ENCODE measurements at regions not wholly inside any gene's neighbourhood (a gene's known extent, or its start where the extent isn't known, plus 50 kb on each side); places are given as distances from the start of the nearest gene placed in this dataset.

DNA sequence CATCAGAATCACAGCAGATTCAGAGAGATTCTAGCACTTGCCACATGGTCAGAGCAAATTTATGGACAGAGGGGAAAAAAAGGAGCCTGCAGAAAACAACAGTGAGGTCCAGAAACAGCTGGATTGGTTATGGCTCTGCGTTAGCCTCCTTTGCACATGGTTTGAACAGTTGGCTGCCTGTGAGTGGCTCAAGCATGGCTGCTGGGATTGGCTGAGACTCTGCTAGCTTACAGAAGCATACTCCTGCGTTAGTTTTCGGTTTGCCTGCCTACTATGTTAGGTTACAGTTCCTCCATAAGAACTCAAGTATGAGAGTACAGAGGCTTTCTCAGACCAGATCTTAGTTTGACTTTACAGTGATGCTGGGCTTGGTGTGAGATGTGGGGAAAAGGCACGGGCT lies 80.7 kb upstream of the WDR11 start:
- H3K4me1 ChIP-seq (ENCODE audit: insufficient read depth): no peaks in the 10 kb centered on the region
- no peaks in the 10 kb centered on the region for H3K79me2 ChIP-seq
- no peaks in the 10 kb centered on the region for H3K9me2 ChIP-seq (replicated peaks; ENCODE audit: insufficient read depth)
- TF ChIP-seq EZH2 (IDR thresholded peaks at IDR 0.05; ENCODE audit: borderline replicate concordance): no peak
- TF ChIP-seq, protein P1, sequence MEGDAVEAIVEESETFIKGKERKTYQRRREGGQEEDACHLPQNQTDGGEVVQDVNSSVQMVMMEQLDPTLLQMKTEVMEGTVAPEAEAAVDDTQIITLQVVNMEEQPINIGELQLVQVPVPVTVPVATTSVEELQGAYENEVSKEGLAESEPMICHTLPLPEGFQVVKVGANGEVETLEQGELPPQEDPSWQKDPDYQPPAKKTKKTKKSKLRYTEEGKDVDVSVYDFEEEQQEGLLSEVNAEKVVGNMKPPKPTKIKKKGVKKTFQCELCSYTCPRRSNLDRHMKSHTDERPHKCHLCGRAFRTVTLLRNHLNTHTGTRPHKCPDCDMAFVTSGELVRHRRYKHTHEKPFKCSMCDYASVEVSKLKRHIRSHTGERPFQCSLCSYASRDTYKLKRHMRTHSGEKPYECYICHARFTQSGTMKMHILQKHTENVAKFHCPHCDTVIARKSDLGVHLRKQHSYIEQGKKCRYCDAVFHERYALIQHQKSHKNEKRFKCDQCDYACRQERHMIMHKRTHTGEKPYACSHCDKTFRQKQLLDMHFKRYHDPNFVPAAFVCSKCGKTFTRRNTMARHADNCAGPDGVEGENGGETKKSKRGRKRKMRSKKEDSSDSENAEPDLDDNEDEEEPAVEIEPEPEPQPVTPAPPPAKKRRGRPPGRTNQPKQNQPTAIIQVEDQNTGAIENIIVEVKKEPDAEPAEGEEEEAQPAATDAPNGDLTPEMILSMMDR (IDR thresholded peaks at IDR 0.05; ENCODE audit: poor library complexity): no peak
- TF ChIP-seq EZH2phosphoT487 (IDR thresholded peaks at IDR 0.05; ENCODE audit: low read depth, severe bottlenecking, unreplicated experiment): no peak
- H3K9me3 ChIP-seq (ENCODE audit: low read depth): no peaks in the 10 kb centered on the region
- H2AFZ ChIP-seq: no peak overlapping the region
- H3K27ac ChIP-seq: no peak overlapping the region
- H4K20me1 ChIP-seq (ENCODE audit: insufficient read depth, poor library complexity, severe bottlenecking): no peaks in the 10 kb centered on the region
- no peaks in the 10 kb centered on the region for H3K36me3 ChIP-seq (replicated peaks; ENCODE audit: insufficient read depth, low read depth)
- H3K4me3 ChIP-seq: no peak overlapping the region
- DNase-seq (ENCODE audit: low spot score): no peak
- H3K4me2 ChIP-seq: no peak overlapping the region
- peaks cover 9% of the 10 kb centered on the region for H3K27me3 ChIP-seq
- 79% methylated on average over 4 of the region's 4 CpGs for WGBS (ENCODE audit: low lambda C conversion rate, missing lambda C conversion rate)

DNA sequence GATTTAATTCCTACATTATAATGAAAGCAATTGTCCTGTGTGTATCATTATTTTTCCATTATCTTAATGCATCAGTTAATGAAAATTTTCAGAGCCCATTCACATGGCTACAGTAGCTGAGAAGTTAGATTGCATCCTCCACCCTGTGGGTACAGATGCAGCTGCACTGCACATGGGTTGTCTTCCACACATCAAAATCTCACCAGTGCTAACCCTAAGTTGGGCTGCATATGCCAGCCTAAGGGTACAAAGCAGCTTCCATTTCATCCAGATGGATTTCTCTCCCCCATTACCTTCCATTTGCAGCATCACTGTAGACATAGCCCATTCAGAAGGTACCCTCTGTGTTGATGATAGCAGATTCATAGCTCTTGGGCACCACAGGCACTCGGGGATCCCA lies 74.7 kb upstream of the WDR11 start:
- no peaks in the 10 kb centered on the region for H3K36me3 ChIP-seq (replicated peaks; ENCODE audit: insufficient read depth, low read depth)
- H3K27me3 ChIP-seq: peaks cover 9% of the 10 kb centered on the region
- no peaks in the 10 kb centered on the region for H3K79me2 ChIP-seq
- no peaks in the 10 kb centered on the region for H3K9me3 ChIP-seq (ENCODE audit: low read depth)
- H3K27ac ChIP-seq: no peak overlapping the region
- H2AFZ ChIP-seq: no peak overlapping the region
- H3K4me2 ChIP-seq: no peak overlapping the region
- no peak for DNase-seq (ENCODE audit: low spot score)
- H3K9me2 ChIP-seq (replicated peaks; ENCODE audit: insufficient read depth): no peaks in the 10 kb centered on the region
- no peak for TF ChIP-seq EZH2 (IDR thresholded peaks at IDR 0.05; ENCODE audit: borderline replicate concordance)
- H3K4me1 ChIP-seq (ENCODE audit: insufficient read depth): no peaks in the 10 kb centered on the region
- H4K20me1 ChIP-seq (ENCODE audit: insufficient read depth, poor library complexity, severe bottlenecking): no peaks in the 10 kb centered on the region
- no peak overlapping the region for H3K4me3 ChIP-seq
- 82% methylated on average over 1 of the region's 1 CpG for WGBS (ENCODE audit: low lambda C conversion rate, missing lambda C conversion rate)

DNA sequence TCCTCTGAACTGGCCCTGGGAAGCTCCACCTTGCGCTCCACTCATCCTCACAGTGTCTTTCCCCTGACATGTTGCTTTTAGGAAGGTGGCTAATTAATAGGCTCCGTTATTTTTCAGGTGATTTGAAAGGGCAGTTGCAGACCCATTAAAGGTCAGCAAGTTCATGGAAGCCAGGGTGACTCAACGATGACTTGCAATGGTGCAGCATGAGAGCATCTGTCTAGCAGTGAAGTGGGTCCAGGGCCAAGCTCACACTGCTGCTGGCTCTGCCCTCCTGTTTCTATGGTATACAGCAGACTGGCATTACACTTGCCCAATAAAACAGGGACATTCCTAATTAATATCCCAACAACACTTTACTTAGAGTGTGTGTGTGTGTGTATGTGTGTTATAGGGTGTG lies 68.8 kb upstream of the WDR11 start:
- 93% methylated on average over 3 of the region's 3 CpGs for WGBS (ENCODE audit: low lambda C conversion rate, missing lambda C conversion rate)
- Histone ChIP-seq H3K27ac (no peak overlapping the region), H3K27me3 (peaks cover 5% of the 10 kb centered on the region), H2AFZ (no peak overlapping the region), H3K9me2 (replicated peaks; ENCODE audit: insufficient read depth) (no peaks in the 10 kb centered on the region), H3K79me2 (no peaks in the 10 kb centered on the region), H4K20me1 (ENCODE audit: insufficient read depth, poor library complexity, severe bottlenecking) (no peaks in the 10 kb centered on the region), H3K4me1 (ENCODE audit: insufficient read depth) (no peaks in the 10 kb centered on the region), H3K9me3 (ENCODE audit: low read depth) (no peaks in the 10 kb centered on the region), H3K36me3 (replicated peaks; ENCODE audit: insufficient read depth, low read depth) (no peaks in the 10 kb centered on the region), H3K4me2 (no peak overlapping the region), H3K4me3 (no peak overlapping the region)
- TF ChIP-seq EZH2phosphoT487 (IDR thresholded peaks at IDR 0.05; ENCODE audit: low read depth, severe bottlenecking, unreplicated experiment): no peak
- no peak for TF ChIP-seq EZH2 (IDR thresholded peaks at IDR 0.05; ENCODE audit: borderline replicate concordance)
- TF ChIP-seq, protein P1 (IDR thresholded peaks at IDR 0.05; ENCODE audit: poor library complexity): no peak
- no peak for DNase-seq (ENCODE audit: low spot score)

- Histone ChIP-seq H3K4me3 (no peak overlapping the region), H2AFZ (no peak overlapping the region), H4K20me1 (ENCODE audit: insufficient read depth, poor library complexity, severe bottlenecking) (no peaks in the 10 kb centered on the region), H3K9me2 (replicated peaks; ENCODE audit: insufficient read depth) (no peaks in the 10 kb centered on the region), H3K36me3 (replicated peaks; ENCODE audit: insufficient read depth, low read depth) (no peaks in the 10 kb centered on the region), H3K9me3 (ENCODE audit: low read depth) (no peaks in the 10 kb centered on the region), H3K27ac (no peak overlapping the region), H3K27me3 (peaks cover 5% of the 10 kb centered on the region), H3K4me2 (no peak overlapping the region), H3K4me1 (ENCODE audit: insufficient read depth) (no peaks in the 10 kb centered on the region), H3K79me2 (no peaks in the 10 kb centered on the region)
- no peak for DNase-seq (ENCODE audit: low spot score)
- WGBS (ENCODE audit: low lambda C conversion rate, missing lambda C conversion rate): 65% methylated on average over 5 of the region's 5 CpGs
- TF ChIP-seq EZH2phosphoT487 (IDR thresholded peaks at IDR 0.05; ENCODE audit: low read depth, severe bottlenecking, unreplicated experiment) (no peak), EZH2 (IDR thresholded peaks at IDR 0.05; ENCODE audit: borderline replicate concordance) (no peak)
- TF ChIP-seq, protein P1 (IDR thresholded peaks at IDR 0.05; ENCODE audit: poor library complexity): no peak
These were observed 68.1 kb upstream of the WDR11 start for GRCh38 chr10:120783098-120783497.

Data from hepatocyte (in vitro differentiated cells).